Vagina (tissue), 2 donors: ENCODE measurements at regions not wholly inside any gene's neighbourhood (a gene's known extent, or its start where the extent isn't known, plus 50 kb on each side); places are given as distances from the start of the nearest gene placed in this dataset.

Experiments
- CTCF ChIP-seq, 3 experiments: fragments of 450-650 bp in 2 of 3; fragments of 200-600 bp in 1 of 3; sonication (generic) in 1 of 3; IDR thresholded peaks; one replicate each; pipeline ENCODE4 v1.5.1; 2017 to 2019; ENCODE audit warnings: antibody characterized with exemption in 3 of 3, mild to moderate bottlenecking in 2 of 3, moderate library complexity in 2 of 3
- POLR2A ChIP-seq, 2 donors: fragments of 450-650 bp; IDR thresholded peaks; one replicate each; pipeline ENCODE4 v1.6.1; 2017; ENCODE audit warnings: antibody characterized with exemption in 2 of 2, mild to moderate bottlenecking in 2 of 2, moderate library complexity in 2 of 2
- POLR2AphosphoS5 ChIP-seq, 2 donors: sonication (generic); formaldehyde crosslinking; IDR thresholded peaks; one replicate each; pipeline ENCODE4 v1.9.0; 2017; ENCODE audit warnings: antibody characterized with exemption in 2 of 2, mild to moderate bottlenecking in 2 of 2, low read depth in 1 of 2; ENCODE audit not compliant: insufficient read depth in 1 of 2

- TF ChIP-seq CTCF (IDR thresholded peaks at IDR 0.05) = no peak
- no peak for TF ChIP-seq POLR2A (IDR thresholded peaks at IDR 0.05)
- TF ChIP-seq POLR2AphosphoS5 (IDR thresholded peaks at IDR 0.05; ENCODE audit: insufficient read depth in 1 of 2, low read depth in 1 of 2) = no peak
Measured at GRCh38 chr1:4153571-4153970, 253.5 kb upstream of the C1orf174 start.
